OCI-LY7 (cell line): ENCODE measurements at regions not wholly inside any gene's neighbourhood (a gene's known extent, or its start where the extent isn't known, plus 50 kb on each side); places are given as distances from the start of the nearest gene placed in this dataset.

ENCODE experiments used
- BruUV-seq: library from RNA; stranded (reverse); fragments of 400-500 nt; replicated peaks from 2 replicates; lab custom pipeline; 2021; lab: Mats Ljungman, UMichigan
- CTCF ChIA-PET: fragments of 300-600 bp; sonication (Branson Sonifier 250); formaldehyde crosslinking; loops from one replicate; lab custom pipeline; 2022; ENCODE audit warnings: antibody characterized with exemption; ENCODE audit not compliant: unreplicated experiment; lab: Charles Lee
- POLR2A ChIA-PET: fragments of 300-600 bp; sonication (Branson Sonifier 250); formaldehyde crosslinking; loops from one replicate; lab custom pipeline; 2022; ENCODE audit warnings: antibody characterized with exemption; lab: Charles Lee
- DNase-seq: peaks from one replicate; pipeline ENCODE4 v3.0.0-alpha.2; 2015; ENCODE audit warnings: low spot score
- H2AFZ ChIP-seq: fragments of 200-600 bp; sonication (generic), shearing (Covaris generic); 2 replicates; pipeline ENCODE4 v1.6.1; 2014; ENCODE audit warnings: mild to moderate bottlenecking, antibody characterized with exemption, low read length, moderate library complexity
- H3K27ac ChIP-seq: fragments of 200-600 bp; sonication (generic); 2 replicates; pipeline ENCODE4 v1.5.1; 2014; ENCODE audit warnings: mixed run types, low read depth, mild to moderate bottlenecking, moderate library complexity, low read length, inconsistent platforms; ENCODE audit not compliant: poor library complexity, severe bottlenecking
- H3K36me3 ChIP-seq: fragments of 200-600 bp; sonication (generic); 2 replicates; pipeline ENCODE4 v1.6.1; 2014; ENCODE audit warnings: mild to moderate bottlenecking, antibody characterized with exemption, low read length, moderate library complexity, mixed read lengths; ENCODE audit not compliant: insufficient read depth
- H3K4me1 ChIP-seq: fragments of 200-600 bp; sonication (generic); 2 replicates; pipeline ENCODE4 v1.5.1; 2014; ENCODE audit warnings: mild to moderate bottlenecking, low read length; ENCODE audit not compliant: insufficient read depth, poor library complexity, severe bottlenecking
- H3K4me2 ChIP-seq: fragments of 200-600 bp; sonication (generic); 2 replicates; pipeline ENCODE4 v1.6.1; 2014; ENCODE audit warnings: mild to moderate bottlenecking, low read length
- H3K4me3 ChIP-seq: fragments of 200-600 bp; sonication (generic); 2 replicates; pipeline ENCODE4 v1.5.1; 2014; ENCODE audit warnings: mild to moderate bottlenecking, low read depth, low read length; ENCODE audit not compliant: poor library complexity, severe bottlenecking
- H3K79me2 ChIP-seq: fragments of 200-600 bp; sonication (generic); 2 replicates; pipeline ENCODE4 v1.6.1; 2016; ENCODE audit warnings: low read depth, mild to moderate bottlenecking, low read length, moderate library complexity, mixed read lengths; ENCODE audit not compliant: insufficient read depth
- H3K9me2 ChIP-seq: fragments of 200-600 bp; sonication (generic); 2 replicates; pipeline ENCODE4 v1.6.1; 2016; ENCODE audit warnings: mild to moderate bottlenecking, low read length, mixed read lengths; ENCODE audit not compliant: insufficient read depth
- H3K9me3 ChIP-seq: fragments of 200-600 bp; sonication (generic); 2 replicates; pipeline ENCODE4 v1.6.1; 2014; ENCODE audit warnings: mild to moderate bottlenecking, mixed run types, low read length, mixed read lengths
- H4K20me1 ChIP-seq: fragments of 200-600 bp; sonication (generic); 2 replicates; pipeline ENCODE4 v1.6.1; 2014; ENCODE audit warnings: mild to moderate bottlenecking, antibody characterized with exemption, low read length, moderate library complexity, mixed read lengths; ENCODE audit not compliant: insufficient read depth
- CTCF ChIP-seq: fragments of 200-600 bp; sonication (generic); conservative IDR thresholded peaks from 2 replicates; pipeline ENCODE4 v1.5.1; 2014; ENCODE audit warnings: mild to moderate bottlenecking, antibody characterized with exemption, low read length, moderate library complexity, mixed read lengths
- EZH2phosphoT487 ChIP-seq: fragments of 200-600 bp; sonication (generic); IDR thresholded peaks from 2 replicates; pipeline ENCODE4 v1.6.1; 2018; ENCODE audit warnings: low read depth, borderline replicate concordance, mild to moderate bottlenecking, mixed run types, antibody characterized with exemption, low read length, moderate library complexity, mixed read lengths
- intact Hi-C: fragments of 100-400 bp; cut with micrococcal nuclease; formaldehyde crosslinking; loops from one replicate; pipeline ENCODE4 v1.10.0; 2022; ENCODE audit not compliant: unreplicated experiment

GRCh38 chr13:67296511-67296910, 66.4 kb upstream of the PCDH9 start:
- no TSS peak for BruUV-seq
- H3K4me3 ChIP-seq = no peak overlapping the region
- ChIA-PET POLR2A (no interaction called here), CTCF (no interaction called here)
- no peak overlapping the region for H3K4me2 ChIP-seq
- no peak overlapping the region for H2AFZ ChIP-seq
- H3K27ac ChIP-seq = no peak overlapping the region
- TF ChIP-seq CTCF (no peak), EZH2phosphoT487 (no peak)
- H3K4me1 ChIP-seq = no peaks in the 10 kb centered on the region
- H4K20me1 ChIP-seq = no peaks in the 10 kb centered on the region
- DNase-seq = no peak
- H3K79me2 ChIP-seq = no peaks in the 10 kb centered on the region
- H3K9me2 ChIP-seq = no peaks in the 10 kb centered on the region
- intact Hi-C loops = no loop called here
- H3K9me3 ChIP-seq = no peaks in the 10 kb centered on the region
- H3K36me3 ChIP-seq = no peaks in the 10 kb centered on the region

- Histone ChIP-seq H3K9me2 (no peaks in the 10 kb centered on the region), H3K79me2 (no peaks in the 10 kb centered on the region), H3K27ac (no peak overlapping the region), H3K4me2 (no peak overlapping the region), H3K9me3 (no peaks in the 10 kb centered on the region), H4K20me1 (no peaks in the 10 kb centered on the region), H3K36me3 (no peaks in the 10 kb centered on the region), H3K4me1 (no peaks in the 10 kb centered on the region), H3K4me3 (no peak overlapping the region), H2AFZ (no peak overlapping the region)
- POLR2A ChIA-PET = no interaction called here
- no TSS peak for BruUV-seq
- no peak for DNase-seq
- no peak for TF ChIP-seq CTCF
- TF ChIP-seq EZH2phosphoT487 = no peak
- intact Hi-C loops = no loop called here
- CTCF ChIA-PET = no interaction called here
These were observed 62.8 kb upstream of the PCDH9 start for GRCh38 chr13:67292886-67293285.

GRCh38 chr13:67285611-67286010, 55.5 kb upstream of the PCDH9 start:
- Histone ChIP-seq H2AFZ (no peak overlapping the region), H4K20me1 (no peaks in the 10 kb centered on the region), H3K4me2 (no peak overlapping the region), H3K79me2 (no peaks in the 10 kb centered on the region), H3K36me3 (no peaks in the 10 kb centered on the region), H3K4me1 (no peaks in the 10 kb centered on the region), H3K9me3 (no peaks in the 10 kb centered on the region), H3K27ac (no peak overlapping the region), H3K9me2 (no peaks in the 10 kb centered on the region), H3K4me3 (no peak overlapping the region)
- ChIA-PET POLR2A (interaction anchor here (0.9 kb wide), 1 partner anchor 9 kb away, joined by 3 read pairs; no protein-coding TSS in a partner anchor), CTCF (no interaction called here)
- TF ChIP-seq EZH2phosphoT487 (no peak), CTCF (no peak)
- no TSS peak for BruUV-seq
- DNase-seq = no peak
- intact Hi-C loops = no loop called here
